ENCODE measurements at regions not wholly inside any gene's neighbourhood (a gene's known extent, or its start where the extent isn't known, plus 50 kb on each side); places are given as distances from the start of the nearest gene placed in this dataset.

DNA sequence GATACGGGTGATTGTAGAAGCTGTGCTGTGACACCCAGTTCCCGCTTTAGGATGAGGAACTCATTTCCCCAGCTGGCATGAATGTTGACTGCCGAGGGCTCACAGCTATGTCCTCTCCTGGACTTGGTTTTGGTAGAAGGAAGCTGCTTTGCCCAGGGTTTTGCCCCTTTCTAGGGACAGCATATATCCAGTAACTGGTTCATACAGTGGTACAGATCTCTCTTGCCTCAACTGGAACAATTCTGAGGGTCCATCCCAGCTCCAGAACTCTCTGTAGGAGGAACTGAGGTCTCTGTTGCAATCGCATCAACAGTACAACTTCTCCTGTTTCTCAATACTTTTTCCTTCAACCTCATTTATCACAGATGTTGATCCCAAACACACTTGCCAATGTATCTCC, 54.5 kb upstream of the FNDC3B start:
- H3K27ac ChIP-seq (ENCODE audit: low read depth in 1 of 2, low read length in 1 of 2): no peak overlapping the region
- ATAC-seq (ENCODE audit: insufficient read depth, low FRiP score): peak; percentile 53
- H3K4me3 ChIP-seq: no peak overlapping the region
- no peaks in the 10 kb centered on the region for H3K4me1 ChIP-seq (ENCODE audit: control insufficient read depth in 5 of 5, insufficient read depth in 5 of 5, low read length in 5 of 5)
- no peak for DNase-seq
- H3K36me3 ChIP-seq (ENCODE audit: control insufficient read depth in 4 of 4, insufficient read depth in 4 of 4, low read length in 4 of 4): no peaks in the 10 kb centered on the region
- no peak overlapping the region for H3K9ac ChIP-seq (ENCODE audit: insufficient read depth in 1 of 2, low read length in 2 of 2)
- H3K9me3 ChIP-seq (ENCODE audit: control insufficient read depth in 4 of 4, insufficient read depth in 3 of 4, low read length in 3 of 4): no peaks in the 10 kb centered on the region
- WGBS, 2 donors: 46 to 67% methylated on average over 4 of the region's 4 CpGs
- TF ChIP-seq, protein P1, sequence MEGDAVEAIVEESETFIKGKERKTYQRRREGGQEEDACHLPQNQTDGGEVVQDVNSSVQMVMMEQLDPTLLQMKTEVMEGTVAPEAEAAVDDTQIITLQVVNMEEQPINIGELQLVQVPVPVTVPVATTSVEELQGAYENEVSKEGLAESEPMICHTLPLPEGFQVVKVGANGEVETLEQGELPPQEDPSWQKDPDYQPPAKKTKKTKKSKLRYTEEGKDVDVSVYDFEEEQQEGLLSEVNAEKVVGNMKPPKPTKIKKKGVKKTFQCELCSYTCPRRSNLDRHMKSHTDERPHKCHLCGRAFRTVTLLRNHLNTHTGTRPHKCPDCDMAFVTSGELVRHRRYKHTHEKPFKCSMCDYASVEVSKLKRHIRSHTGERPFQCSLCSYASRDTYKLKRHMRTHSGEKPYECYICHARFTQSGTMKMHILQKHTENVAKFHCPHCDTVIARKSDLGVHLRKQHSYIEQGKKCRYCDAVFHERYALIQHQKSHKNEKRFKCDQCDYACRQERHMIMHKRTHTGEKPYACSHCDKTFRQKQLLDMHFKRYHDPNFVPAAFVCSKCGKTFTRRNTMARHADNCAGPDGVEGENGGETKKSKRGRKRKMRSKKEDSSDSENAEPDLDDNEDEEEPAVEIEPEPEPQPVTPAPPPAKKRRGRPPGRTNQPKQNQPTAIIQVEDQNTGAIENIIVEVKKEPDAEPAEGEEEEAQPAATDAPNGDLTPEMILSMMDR (IDR thresholded peaks at IDR 0.05; ENCODE audit: control extremely low read depth, extremely low read depth): no peak
- no peaks in the 10 kb centered on the region for H3K27me3 ChIP-seq (ENCODE audit: control insufficient read depth in 3 of 3, insufficient read depth in 3 of 3, low read length in 2 of 3)

DNA sequence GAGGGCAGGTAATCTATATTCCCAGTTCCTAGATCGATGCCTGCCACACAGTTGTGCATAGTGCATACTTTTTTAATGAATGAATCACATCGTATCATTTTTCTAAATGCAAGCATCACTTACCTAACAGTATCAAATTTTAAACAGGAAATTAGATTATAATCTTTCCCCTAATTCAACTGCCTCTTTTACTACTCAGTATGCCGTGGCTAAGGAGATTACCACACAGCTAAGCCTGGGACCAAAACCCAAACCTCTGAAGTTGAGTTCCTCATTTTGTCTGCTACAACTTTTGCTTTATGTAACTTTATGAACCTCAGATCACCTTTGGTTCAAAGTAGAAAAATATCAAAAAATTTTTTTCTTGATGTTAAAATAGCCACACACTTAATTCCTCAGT, 53.2 kb upstream of the FNDC3B start:
- DNase-seq (no peak), ATAC-seq (ENCODE audit: insufficient read depth, low FRiP score) (no peak)
- H3K4me1 ChIP-seq (ENCODE audit: control insufficient read depth in 5 of 5, insufficient read depth in 5 of 5, low read length in 5 of 5): no peaks in the 10 kb centered on the region
- H3K9me3 ChIP-seq (ENCODE audit: control insufficient read depth in 4 of 4, insufficient read depth in 3 of 4, low read length in 3 of 4): no peaks in the 10 kb centered on the region
- H3K4me3 ChIP-seq: no peak overlapping the region
- no peak overlapping the region for H3K27ac ChIP-seq (ENCODE audit: low read depth in 1 of 2, low read length in 1 of 2)
- TF ChIP-seq, protein P1 (IDR thresholded peaks at IDR 0.05; ENCODE audit: control extremely low read depth, extremely low read depth): no peak
- no peak overlapping the region for H3K9ac ChIP-seq (ENCODE audit: insufficient read depth in 1 of 2, low read length in 2 of 2)
- no peaks in the 10 kb centered on the region for H3K36me3 ChIP-seq (ENCODE audit: control insufficient read depth in 4 of 4, insufficient read depth in 4 of 4, low read length in 4 of 4)
- H3K27me3 ChIP-seq (ENCODE audit: control insufficient read depth in 3 of 3, insufficient read depth in 3 of 3, low read length in 2 of 3): no peaks in the 10 kb centered on the region
- 31 to 49% methylated on average over 3 of the region's 3 CpGs for WGBS, 2 donors

DNA sequence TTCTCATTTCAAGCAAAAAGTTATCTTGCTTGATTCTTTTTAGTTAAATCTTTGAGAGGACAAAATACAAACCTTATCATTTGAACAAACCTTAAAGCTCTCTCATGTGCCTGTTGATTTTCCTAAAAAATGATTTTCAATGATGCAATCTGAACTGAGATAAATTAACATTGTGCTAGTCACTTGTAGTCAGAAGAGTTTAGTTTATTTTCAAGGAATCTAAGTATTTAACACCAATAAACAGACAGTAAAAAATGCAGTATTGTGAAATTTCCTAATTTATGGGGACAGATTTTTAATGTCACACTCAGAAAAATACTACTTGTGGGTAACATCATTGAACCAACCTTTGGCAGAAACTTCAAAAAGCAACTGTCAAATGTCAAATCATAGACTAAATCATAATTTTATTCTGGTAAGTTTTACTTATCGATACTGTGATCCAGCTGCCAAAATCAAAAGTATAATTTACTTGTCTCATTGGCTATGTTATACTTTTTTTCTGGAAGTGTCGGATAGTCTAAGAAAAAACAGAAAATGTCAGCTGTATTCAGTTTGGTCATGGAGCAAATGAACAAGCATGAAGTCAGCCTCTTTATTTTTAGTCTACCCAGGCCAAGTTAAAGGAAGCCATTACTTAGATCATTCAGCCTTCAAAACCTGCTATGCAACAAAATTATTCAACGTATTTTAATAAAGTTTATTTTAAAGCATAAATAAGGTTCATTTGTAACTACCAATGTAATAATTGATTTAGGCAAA, 52.4 kb upstream of the FNDC3B start:
- Histone ChIP-seq H3K9ac (ENCODE audit: insufficient read depth in 1 of 2, low read length in 2 of 2) (no peak overlapping the region), H3K9me3 (ENCODE audit: control insufficient read depth in 4 of 4, insufficient read depth in 3 of 4, low read length in 3 of 4) (no peaks in the 10 kb centered on the region), H3K36me3 (ENCODE audit: control insufficient read depth in 4 of 4, insufficient read depth in 4 of 4, low read length in 4 of 4) (no peaks in the 10 kb centered on the region), H3K4me3 (no peak overlapping the region), H3K4me1 (ENCODE audit: control insufficient read depth in 5 of 5, insufficient read depth in 5 of 5, low read length in 5 of 5) (no peaks in the 10 kb centered on the region), H3K27me3 (ENCODE audit: control insufficient read depth in 3 of 3, insufficient read depth in 3 of 3, low read length in 2 of 3) (no peaks in the 10 kb centered on the region), H3K27ac (ENCODE audit: low read depth in 1 of 2, low read length in 1 of 2) (no peak overlapping the region)
- peak in 2 of 3 donors; percentile 31 to 35 for DNase-seq
- ATAC-seq (ENCODE audit: insufficient read depth, low FRiP score): no peak
- WGBS, 2 donors: 76 to 85% methylated on average over 3 of the region's 3 CpGs
- TF ChIP-seq, protein P1 (IDR thresholded peaks at IDR 0.05; ENCODE audit: control extremely low read depth, extremely low read depth): no peak
